CD4-positive, alpha-beta T cell treated with Interleukin-6 for 4 hours (primary cell): ENCODE measurements at regions not wholly inside any gene's neighbourhood (a gene's known extent, or its start where the extent isn't known, plus 50 kb on each side); places are given as distances from the start of the nearest gene placed in this dataset.

ENCODE experiments used
- DNase-seq: peaks from one replicate; pipeline ENCODE4 v3.0.0-alpha.2; 2020; ENCODE audit warnings: mixed read lengths

GRCh38 chr2:46239175-46239846, 57.9 kb upstream of the EPAS1 start:
- DNase-seq: peak; percentile 12

GRCh38 chr2:46239847-46240181, 57.4 kb upstream of the EPAS1 start:
- peak; percentile 73 for DNase-seq

- DNase-seq: no peak
These were observed 55.9 kb upstream of the EPAS1 start for GRCh38 chr2:46241344-46241743.

- no peak for DNase-seq
These were observed 51.3 kb upstream of the EPAS1 start for GRCh38 chr2:46245869-46246268.

- DNase-seq: no peak
These were observed 50.4 kb upstream of the EPAS1 start for GRCh38 chr2:46246790-46247189.
